CD4-positive, alpha-beta T cell treated with Interleukin-6 at 100 ng/mL for 8 hours (primary cell): ENCODE measurements at regions not wholly inside any gene's neighbourhood (a gene's known extent, or its start where the extent isn't known, plus 50 kb on each side); places are given as distances from the start of the nearest gene placed in this dataset.
A peak's percentile ranks its signal among the peaks of the same experiment; 100 is the strongest.

Experiments
- DNase-seq: peaks from one replicate; pipeline ENCODE4 v3.0.0-alpha.2; 2020; ENCODE audit warnings: mixed read lengths, low spot score

DNA sequence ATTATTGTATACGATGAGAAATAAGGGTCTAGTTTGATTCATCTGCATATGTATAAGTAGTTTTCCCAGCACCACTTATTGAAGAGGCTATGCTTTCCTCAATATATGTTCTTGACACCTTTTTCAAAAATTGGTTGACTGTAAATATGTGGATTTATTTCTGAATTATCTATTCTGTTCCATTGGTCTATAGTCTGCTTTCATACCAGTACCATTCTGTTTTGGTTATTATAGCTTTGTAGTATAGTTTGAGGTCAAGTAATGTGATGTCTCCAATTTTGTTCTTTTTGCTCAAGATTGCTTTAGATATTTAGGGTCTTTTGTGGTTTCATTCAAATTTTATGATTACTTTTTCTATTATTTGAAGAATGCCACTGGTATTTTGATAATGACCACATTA lies 103.8 kb upstream of the LIPC start:
- DNase-seq = no peak

GRCh38 chr15:58329211-58329610 lies 102.6 kb upstream of the LIPC start:
- DNase-seq = no peak

DNA sequence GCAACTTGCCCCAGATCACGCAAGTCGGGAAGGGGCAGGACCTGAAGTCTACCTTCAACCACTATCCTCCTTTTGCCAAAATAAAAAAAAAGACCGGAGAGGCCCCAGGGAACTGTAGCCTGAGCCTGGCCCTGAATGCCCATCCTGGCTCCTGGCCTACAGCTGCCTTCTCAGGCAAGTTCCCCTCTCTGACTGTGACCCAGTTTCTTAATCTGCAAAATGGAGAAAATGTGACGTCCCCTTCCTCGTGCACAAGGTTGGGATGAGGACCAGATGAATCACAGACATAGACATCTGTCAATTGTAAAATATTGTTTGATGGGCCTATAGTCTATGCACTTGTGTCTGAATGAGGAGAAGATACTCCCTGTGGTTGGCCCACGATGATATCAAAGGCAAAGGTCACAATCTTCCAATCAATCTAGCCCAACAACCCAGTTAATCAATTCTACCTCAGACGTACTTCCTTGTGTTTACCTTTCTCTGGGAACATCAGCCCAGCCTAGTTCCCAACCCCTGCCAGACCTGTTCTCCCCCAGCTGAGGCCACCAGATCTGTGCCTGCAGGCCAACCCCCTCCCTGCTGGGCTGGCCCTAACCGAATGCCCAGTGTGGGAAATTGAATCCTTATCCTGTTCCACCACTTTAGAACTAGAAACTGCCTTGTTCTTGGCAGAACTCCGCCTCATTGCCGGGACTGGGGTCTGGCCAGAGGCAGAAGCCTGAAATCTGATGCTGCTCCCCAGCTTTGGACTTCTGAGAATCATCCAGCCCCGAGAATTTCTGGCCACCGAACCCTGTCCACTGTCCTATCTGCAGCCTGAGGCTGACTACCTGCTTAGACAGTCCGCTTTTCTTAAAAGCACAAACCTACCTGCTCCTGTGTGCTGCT lies 101.8 kb upstream of the LIPC start:
- DNase-seq = no peak

DNA sequence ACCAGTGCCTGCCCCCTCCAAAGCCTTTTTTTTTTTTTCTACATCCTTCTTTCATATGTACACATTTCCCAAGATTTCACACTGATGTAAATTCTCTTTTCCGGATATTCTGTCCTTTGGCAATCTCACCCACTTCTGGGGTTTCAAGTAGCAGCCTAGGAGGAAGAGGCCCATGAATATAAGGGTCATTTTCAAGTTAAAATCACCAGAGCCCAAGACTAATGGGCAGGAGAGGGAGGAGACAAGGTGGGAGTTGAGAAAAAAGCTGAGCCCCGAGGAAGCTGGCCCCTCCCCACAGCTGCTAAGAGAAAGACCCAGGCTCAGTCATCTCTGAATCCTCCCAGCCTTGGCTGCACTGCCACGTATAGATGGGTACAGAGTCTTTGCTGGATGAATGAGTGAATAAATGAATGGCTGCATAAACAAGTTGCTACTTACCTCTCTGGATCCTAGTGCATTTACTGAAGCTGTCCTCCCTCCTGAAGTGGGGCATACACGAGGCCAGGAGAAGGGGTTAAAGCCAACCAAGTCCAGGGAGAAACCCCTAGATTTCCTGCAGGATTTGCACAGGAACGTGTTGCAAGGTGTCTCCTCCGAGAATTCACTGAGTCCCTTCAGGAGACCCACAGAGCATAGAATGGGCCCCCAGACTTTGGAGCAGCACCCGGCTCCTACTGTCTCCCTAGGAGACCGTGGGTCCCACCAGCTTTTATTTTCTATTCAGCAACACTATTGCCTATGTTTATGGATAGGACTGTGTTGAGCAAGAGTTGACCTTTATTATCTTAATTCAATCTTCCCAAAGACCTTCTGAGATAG lies 100.8 kb upstream of the LIPC start:
- DNase-seq = no peak

- DNase-seq = no peak
Observed at GRCh38 chr15:58331560-58331912, 100.3 kb upstream of the LIPC start.

GRCh38 chr15:58331913-58332675 lies 99.7 kb upstream of the LIPC start:
- DNase-seq = peak; percentile 71

- DNase-seq = no peak
Observed at GRCh38 chr15:58332676-58333400, 99.0 kb upstream of the LIPC start.

DNA sequence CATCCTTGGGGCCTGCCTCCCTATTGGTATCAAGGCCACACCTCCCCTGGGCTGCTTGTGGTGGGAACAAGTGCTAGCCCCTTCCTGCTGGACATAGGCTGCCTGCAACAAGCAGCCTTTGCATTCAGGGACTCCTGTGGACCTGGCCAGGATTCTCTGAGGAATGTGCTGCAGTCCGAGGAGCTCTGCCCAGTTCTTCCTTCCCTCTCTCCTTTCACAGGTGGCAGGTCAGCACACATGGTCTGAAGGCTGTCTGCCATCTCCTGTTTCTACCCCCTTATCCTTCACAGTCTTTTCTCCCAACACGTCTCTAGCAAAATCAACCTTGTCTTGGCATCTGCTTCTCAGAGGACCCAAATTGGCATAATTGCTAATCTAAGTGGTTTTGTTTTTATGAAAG lies 97.0 kb upstream of the LIPC start:
- no peak for DNase-seq

- no peak for DNase-seq
Observed at GRCh38 chr15:58336161-58336560, 95.6 kb upstream of the LIPC start.

DNA sequence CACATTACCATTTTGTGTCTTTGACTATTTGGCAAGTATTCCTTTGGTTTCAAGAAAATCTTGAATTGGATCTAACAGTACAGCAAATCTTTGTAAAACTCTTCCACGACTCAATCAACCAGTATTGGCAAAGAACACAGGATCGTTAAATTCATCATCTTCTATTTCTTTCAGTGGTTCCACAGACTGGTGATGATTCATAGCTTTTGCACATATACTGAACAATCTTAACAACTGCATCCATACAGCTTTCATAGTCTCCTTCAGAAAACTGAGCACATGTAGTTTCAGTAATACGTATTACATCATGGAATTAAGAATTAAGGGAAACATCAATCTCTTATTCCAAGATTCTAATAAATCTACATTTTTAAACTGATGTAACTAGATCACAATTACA lies 91.6 kb upstream of the LIPC start:
- no peak for DNase-seq

- DNase-seq = no peak
Observed at GRCh38 chr15:58342508-58342907, 89.3 kb upstream of the LIPC start.

DNA sequence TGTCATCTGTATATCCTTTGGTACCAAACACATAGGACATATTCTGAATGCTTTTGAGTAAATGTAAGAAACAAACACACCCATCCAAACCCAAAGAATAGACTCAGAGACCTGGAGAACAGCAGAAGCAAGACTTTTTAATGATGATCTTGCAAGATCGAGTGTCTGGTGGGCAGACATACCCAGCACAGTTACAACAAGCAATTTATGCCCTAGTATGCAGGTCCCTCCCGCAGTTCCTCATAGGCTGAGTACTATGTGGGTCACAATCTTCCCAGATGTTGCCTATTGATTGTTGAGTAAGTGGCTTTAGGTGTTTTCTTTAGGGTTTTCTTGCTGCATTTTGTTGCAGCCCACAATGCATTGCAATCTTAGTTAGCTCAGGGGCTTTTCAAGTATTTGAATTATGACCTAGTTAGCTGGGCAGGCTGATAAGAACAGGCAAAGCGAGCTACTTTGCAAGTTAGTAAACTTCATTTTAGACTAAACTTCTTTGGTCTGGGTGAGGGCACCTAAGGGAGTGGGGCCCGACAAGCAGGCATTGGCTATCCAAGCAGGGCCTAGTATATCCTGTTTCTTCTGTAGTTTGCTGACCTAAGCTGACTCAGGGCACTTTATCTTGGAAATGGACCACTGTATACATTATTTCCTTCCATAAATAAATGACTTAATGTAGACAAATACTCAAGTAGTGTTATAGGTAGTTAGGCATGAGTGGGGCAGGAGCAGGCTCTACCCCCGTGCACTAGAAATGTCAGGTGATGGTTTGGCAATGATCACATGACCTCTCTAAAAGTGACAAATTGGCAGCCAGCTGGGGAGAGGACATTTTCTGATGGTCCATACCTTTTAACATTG lies 87.3 kb upstream of the LIPC start:
- no peak for DNase-seq

DNA sequence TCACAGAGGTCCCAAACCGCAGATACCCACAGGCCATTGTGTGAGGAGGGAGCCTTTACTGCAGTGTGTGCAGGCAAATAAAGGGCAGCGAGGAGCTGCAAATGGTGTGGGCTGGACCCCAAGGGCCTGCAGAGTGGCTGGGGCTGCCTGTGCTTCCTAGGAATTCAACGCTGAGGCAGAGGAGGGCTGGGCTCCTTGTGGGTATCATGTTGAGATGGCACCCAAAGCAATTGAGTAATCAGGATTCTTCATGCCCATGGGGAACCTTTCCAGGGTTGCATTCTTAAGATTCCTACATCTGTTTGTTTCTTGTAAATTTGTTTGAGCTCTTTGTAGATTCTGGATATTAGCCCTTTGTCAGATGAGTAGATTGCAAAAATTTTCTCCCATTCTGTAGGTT lies 85.4 kb upstream of the LIPC start:
- DNase-seq = no peak

- DNase-seq = no peak
Observed at GRCh38 chr15:58348095-58348812, 83.5 kb upstream of the LIPC start.

- DNase-seq = no peak
Observed at GRCh38 chr15:58352026-58352929, 79.5 kb upstream of the LIPC start.

GRCh38 chr15:58355382-58355971 lies 76.3 kb upstream of the LIPC start:
- no peak for DNase-seq

GRCh38 chr15:58355973-58356372 lies 75.8 kb upstream of the LIPC start:
- DNase-seq = no peak

- DNase-seq = peak; percentile 12
Observed at GRCh38 chr15:58357529-58358476, 74.0 kb upstream of the LIPC start.
